SK-N-MC (cell line): ENCODE measurements at regions not wholly inside any gene's neighbourhood (a gene's known extent, or its start where the extent isn't known, plus 50 kb on each side); places are given as distances from the start of the nearest gene placed in this dataset.

Experiments
- DNase-seq: peaks from one replicate; pipeline ENCODE4 v3.0.0-alpha.2; 2011; ENCODE audit warnings: low read depth, low spot score
- H3K27ac ChIP-seq: fragments of 200-600 bp; sonication (generic); 2 replicates; pipeline ENCODE4 v1.5.1; 2016; ENCODE audit warnings: mixed run types
- H3K36me3 ChIP-seq: fragments of 200-600 bp; sonication (generic); 2 replicates; pipeline ENCODE4 v1.6.1; 2017; ENCODE audit warnings: antibody characterized with exemption, low read length, mixed read lengths; ENCODE audit not compliant: insufficient read depth
- H3K4me3 ChIP-seq: fragments of 200-600 bp; sonication (generic); 2 replicates; pipeline ENCODE4 v1.5.1; 2016
- H3K9ac ChIP-seq: fragments of 200-600 bp; sonication (generic); 2 replicates; pipeline ENCODE4 v1.8.0; 2017; ENCODE audit warnings: mixed run types, mixed read lengths; ENCODE audit not compliant: insufficient read length
- H3K9me3 ChIP-seq: fragments of 200-600 bp; sonication (generic); 2 replicates; pipeline ENCODE4 v1.6.1; 2017; ENCODE audit warnings: low read depth, mild to moderate bottlenecking, antibody characterized with exemption, low read length, moderate library complexity, mixed read lengths
- EZH2 ChIP-seq: fragments of 200-600 bp; sonication (generic); IDR thresholded peaks from one replicate; pipeline ENCODE4 v1.6.1; 2017; ENCODE audit warnings: antibody characterized with exemption
- FOXP2 ChIP-seq: optimal IDR thresholded peaks from 2 replicates; pipeline ENCODE3; 2011; ENCODE audit warnings: mild to moderate bottlenecking, moderate library complexity; ENCODE audit not compliant: insufficient read depth; ENCODE audit errors: extremely low read length, control extremely low read depth
- POLR2AphosphoS5 ChIP-seq: IDR thresholded peaks from 2 replicates; pipeline ENCODE4 v1.6.1; 2012; ENCODE audit warnings: mild to moderate bottlenecking, low read depth, low read length, borderline replicate concordance

DNA sequence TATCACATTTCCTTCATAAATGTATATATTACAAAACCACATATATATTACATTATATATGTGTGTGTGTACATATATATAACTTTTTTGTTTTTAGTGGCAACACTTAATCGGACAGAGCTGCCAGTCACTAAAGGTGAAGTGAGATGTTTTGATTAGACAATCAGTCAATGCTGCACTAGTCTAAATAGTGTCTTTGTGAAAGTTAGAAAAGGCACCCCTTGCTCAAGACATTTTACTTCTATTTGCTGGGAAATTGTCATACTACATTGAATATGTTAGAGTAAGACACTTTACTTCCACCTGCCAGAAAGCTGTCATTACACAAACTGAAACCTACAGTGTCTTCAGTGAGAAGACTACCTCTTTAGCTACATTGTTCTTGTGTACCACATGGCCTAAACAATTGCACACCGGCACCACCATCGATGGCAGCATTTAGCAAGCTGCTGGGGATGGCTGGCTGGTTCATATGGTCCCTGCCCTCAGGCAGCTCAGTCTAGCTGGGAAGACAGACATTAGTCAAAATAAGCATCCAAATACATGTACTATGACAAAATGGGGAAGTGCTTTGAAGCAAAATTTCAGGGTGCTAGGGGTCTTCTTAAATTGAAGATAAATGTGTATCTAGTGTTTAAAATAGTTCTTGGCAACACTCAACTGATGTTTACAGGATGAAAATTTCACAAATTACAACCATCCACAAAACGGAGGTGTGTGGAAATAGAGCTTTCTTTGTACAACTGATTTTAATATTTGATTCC is 148.1 kb upstream of the GATB start:
- H3K36me3 ChIP-seq, result no peaks in the 10 kb centered on the region
- H3K4me3 ChIP-seq, result no peak overlapping the region
- no peak overlapping the region for H3K9ac ChIP-seq
- H3K27ac ChIP-seq, result no peak overlapping the region
- no peak for DNase-seq
- TF ChIP-seq EZH2 (no peak), FOXP2 (no peak)
- no peaks in the 10 kb centered on the region for H3K9me3 ChIP-seq

GRCh38 chr4:151908201-151908600 is 147.4 kb upstream of the GATB start:
- TF ChIP-seq FOXP2, result no peak
- no peak for TF ChIP-seq EZH2
- no peak for TF ChIP-seq POLR2AphosphoS5
- no peak overlapping the region for H3K9ac ChIP-seq

GRCh38 chr4:151906438-151906837 is 145.6 kb upstream of the GATB start:
- Histone ChIP-seq H3K9me3 (no peaks in the 10 kb centered on the region), H3K27ac (no peak overlapping the region), H3K9ac (no peak overlapping the region), H3K36me3 (no peaks in the 10 kb centered on the region), H3K4me3 (no peak overlapping the region)
- TF ChIP-seq POLR2AphosphoS5, result no peak
- TF ChIP-seq FOXP2, result no peak
- TF ChIP-seq EZH2, result no peak
- DNase-seq, result no peak

More at GRCh38 chr4:151908201-151908600, 147.4 kb upstream of the GATB start:
- Histone ChIP-seq H3K27ac (no peak overlapping the region), H3K9me3 (no peaks in the 10 kb centered on the region), H3K4me3 (no peak overlapping the region), H3K36me3 (no peaks in the 10 kb centered on the region)
- DNase-seq, result no peak

GRCh38 chr4:151905197-151905596 is 144.4 kb upstream of the GATB start:
- no peaks in the 10 kb centered on the region for H3K9me3 ChIP-seq
- H3K36me3 ChIP-seq, result no peaks in the 10 kb centered on the region
- DNase-seq, result no peak
- no peak overlapping the region for H3K9ac ChIP-seq
- TF ChIP-seq FOXP2 (no peak), POLR2AphosphoS5 (no peak), EZH2 (no peak)
- H3K4me3 ChIP-seq, result no peak overlapping the region
- no peak overlapping the region for H3K27ac ChIP-seq

GRCh38 chr4:151901631-151902030 is 140.8 kb upstream of the GATB start:
- Histone ChIP-seq H3K36me3 (no peaks in the 10 kb centered on the region), H3K9ac (no peak overlapping the region), H3K27ac (no peak overlapping the region), H3K9me3 (no peaks in the 10 kb centered on the region), H3K4me3 (no peak overlapping the region)
- DNase-seq, result no peak
- TF ChIP-seq EZH2, result no peak

GRCh38 chr4:151896880-151897279 is 136.1 kb upstream of the GATB start:
- no peak for TF ChIP-seq FOXP2
- TF ChIP-seq POLR2AphosphoS5, result no peak
- no peak for TF ChIP-seq EZH2
- H3K27ac ChIP-seq, result no peak overlapping the region
- H3K9ac ChIP-seq, result no peak overlapping the region
- no peak overlapping the region for H3K4me3 ChIP-seq
- H3K9me3 ChIP-seq, result no peaks in the 10 kb centered on the region
- DNase-seq, result no peak
- no peaks in the 10 kb centered on the region for H3K36me3 ChIP-seq

DNA sequence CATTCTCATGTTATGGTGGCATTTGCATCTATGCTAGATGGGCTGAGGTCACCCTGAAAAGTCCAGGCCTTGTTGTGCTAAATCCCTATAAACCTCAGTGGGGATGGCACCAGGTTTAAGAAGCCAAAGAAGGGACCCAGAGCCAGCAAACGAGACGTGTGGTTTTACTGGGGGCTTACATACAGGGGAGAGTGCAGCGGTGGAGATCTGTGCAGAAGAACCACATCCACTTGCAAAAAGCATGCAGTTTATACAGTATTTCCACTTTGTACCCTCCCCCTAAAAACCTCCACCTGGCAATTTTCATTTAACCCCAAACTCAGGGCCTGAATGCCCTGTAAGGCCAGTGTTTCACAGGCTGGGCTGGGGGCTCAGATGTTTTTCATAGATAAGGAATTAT is 134.9 kb upstream of the GATB start:
- DNase-seq, result no peak
- Histone ChIP-seq H3K9me3 (no peaks in the 10 kb centered on the region), H3K9ac (no peak overlapping the region), H3K4me3 (no peak overlapping the region), H3K36me3 (no peaks in the 10 kb centered on the region), H3K27ac (no peak overlapping the region)
- no peak for TF ChIP-seq POLR2AphosphoS5
- no peak for TF ChIP-seq FOXP2

- no peak for TF ChIP-seq FOXP2
- no peak for TF ChIP-seq POLR2AphosphoS5
- TF ChIP-seq EZH2, result no peak
- no peak for DNase-seq
- Histone ChIP-seq H3K9me3 (no peaks in the 10 kb centered on the region), H3K27ac (no peak overlapping the region), H3K9ac (no peak overlapping the region), H3K36me3 (no peaks in the 10 kb centered on the region), H3K4me3 (no peak overlapping the region)
These were observed 133.4 kb upstream of the GATB start for GRCh38 chr4:151894246-151894645.

DNA sequence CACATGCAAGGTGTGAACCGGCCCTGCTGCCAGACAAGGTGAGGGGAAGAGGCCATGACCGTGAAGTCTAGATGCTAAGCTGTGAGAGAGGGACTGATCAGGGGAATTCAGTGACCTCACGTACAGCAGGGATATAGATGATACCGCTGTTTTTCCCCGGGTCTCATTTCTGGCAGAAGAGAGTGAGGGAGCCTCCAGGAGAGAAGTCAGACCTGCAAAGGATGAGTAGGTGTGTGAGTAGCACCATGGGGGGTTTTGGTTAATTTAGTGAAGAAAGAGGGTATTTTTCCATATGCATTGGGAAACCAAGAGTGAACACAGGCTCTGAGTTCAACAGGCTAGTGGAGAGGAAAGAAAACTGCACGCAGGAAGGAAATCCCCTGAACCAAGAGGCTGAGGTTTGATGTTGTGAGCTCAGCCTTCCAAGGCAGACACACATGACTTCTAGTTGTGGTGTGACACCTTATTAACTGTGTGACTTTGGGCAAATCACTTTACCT is 127.6 kb upstream of the GATB start:
- no peak overlapping the region for H3K4me3 ChIP-seq
- no peak for DNase-seq

More for the DNA sequence above, 127.6 kb upstream of the GATB start:
- no peak for TF ChIP-seq POLR2AphosphoS5
- no peak for TF ChIP-seq EZH2
- no peak for TF ChIP-seq FOXP2
- Histone ChIP-seq H3K9ac (no peak overlapping the region), H3K27ac (no peak overlapping the region), H3K9me3 (no peaks in the 10 kb centered on the region), H3K36me3 (no peaks in the 10 kb centered on the region)
